IMR-90 (cell line): ENCODE measurements at regions not wholly inside any gene's neighbourhood (a gene's known extent, or its start where the extent isn't known, plus 50 kb on each side); places are given as distances from the start of the nearest gene placed in this dataset.

Experiments
- ATAC-seq: fragments of 200-7000 bp; cut with Tn5 transposase; 2 replicates; pipeline ENCODE4 v1.9.1; 2020; ENCODE audit warnings: low read depth, mild to moderate bottlenecking, moderate library complexity
- BruUV-seq: library from RNA; stranded (reverse); fragments of 400-500 nt; replicated peaks from 2 replicates; lab custom pipeline; 2021; lab: Mats Ljungman, UMichigan
- CTCF ChIA-PET: fragments of 300-600 bp; formaldehyde crosslinking; extraction: SDS; loops from one replicate; lab custom pipeline; 2021; ENCODE audit warnings: antibody characterized with exemption; lab: Yijun Ruan, JAX
- POLR2A ChIA-PET: fragments of 300-600 bp; sonication (Branson Sonifier 250); formaldehyde crosslinking; loops from one replicate; lab custom pipeline; 2022; ENCODE audit warnings: antibody characterized with exemption; ENCODE audit not compliant: unreplicated experiment; lab: Charles Lee
- DNase-seq: peaks from one replicate; pipeline ENCODE4 v3.0.0; 2013
- H2AFZ ChIP-seq: replicated peaks from 2 replicates; pipeline ENCODE3; 2013; ENCODE audit warnings: low read length, mild to moderate bottlenecking; ENCODE audit not compliant: poor library complexity
- H2AK5ac ChIP-seq: 2 replicates; pipeline ENCODE4 v1.6.1; 2013; ENCODE audit warnings: low read depth, low read length, inconsistent platforms
- H2AK9ac ChIP-seq: replicated peaks from 2 replicates; pipeline ENCODE3; 2013; ENCODE audit warnings: mild to moderate bottlenecking, low read depth, low read length, moderate library complexity; ENCODE audit not compliant: poor library complexity
- H2BK120ac ChIP-seq: 2 replicates; pipeline ENCODE4 v1.6.1; 2013; ENCODE audit warnings: low read depth, low read length, inconsistent platforms
- H2BK15ac ChIP-seq: 3 replicates; pipeline ENCODE4 v1.6.1; 2013; ENCODE audit warnings: low read depth, low read length, inconsistent platforms
- H2BK20ac ChIP-seq: 2 replicates; pipeline ENCODE4 v1.6.1; 2013; ENCODE audit warnings: low read depth, mild to moderate bottlenecking, inconsistent platforms, low read length, moderate library complexity
- H2BK5ac ChIP-seq: 2 replicates; pipeline ENCODE4 v1.6.1; 2013; ENCODE audit warnings: mild to moderate bottlenecking, low read depth, low read length, inconsistent platforms; ENCODE audit not compliant: poor library complexity, severe bottlenecking
- H3K14ac ChIP-seq: replicated peaks from 2 replicates; pipeline ENCODE4 v1.6.1; 2013; ENCODE audit warnings: low read depth, low read length, inconsistent platforms
- H3K18ac ChIP-seq: 2 replicates; pipeline ENCODE4 v1.6.1; 2013; ENCODE audit warnings: low read depth, low read length, control low read depth
- H3K23ac ChIP-seq: 2 replicates; pipeline ENCODE4 v1.6.1; 2013; ENCODE audit warnings: low read depth, low read length, inconsistent platforms
- H3K27ac ChIP-seq: 2 replicates; pipeline ENCODE4 v1.5.1; 2013; ENCODE audit warnings: mild to moderate bottlenecking, control low read depth, low read length; ENCODE audit not compliant: insufficient read depth
- H3K27me3 ChIP-seq: 2 replicates; pipeline ENCODE4 v1.6.1; 2013; ENCODE audit warnings: low read length; ENCODE audit not compliant: control insufficient read depth, insufficient read depth
- H3K36me3 ChIP-seq: 2 replicates; pipeline ENCODE4 v1.6.1; 2013; ENCODE audit warnings: low read length, mixed read lengths; ENCODE audit not compliant: control insufficient read depth, insufficient read depth
- H3K4ac ChIP-seq: 2 replicates; pipeline ENCODE4 v1.6.1; 2013; ENCODE audit warnings: low read depth, low read length, inconsistent platforms
- H3K4me1 ChIP-seq: 2 replicates; pipeline ENCODE4 v1.6.1; 2013; ENCODE audit warnings: low read length, mixed read lengths; ENCODE audit not compliant: control insufficient read depth, insufficient read depth
- H3K4me2 ChIP-seq: 2 replicates; pipeline ENCODE4 v1.6.1; 2013; ENCODE audit warnings: low read depth, mild to moderate bottlenecking, control low read depth, low read length, moderate library complexity
- H3K4me3 ChIP-seq: 2 replicates; pipeline ENCODE4 v1.5.1; 2013; ENCODE audit warnings: low read depth, mild to moderate bottlenecking, control low read depth, low read length, moderate library complexity; ENCODE audit not compliant: insufficient read depth
- H3K56ac ChIP-seq: 2 replicates; pipeline ENCODE4 v1.6.1; 2013; ENCODE audit warnings: low read length, inconsistent platforms; ENCODE audit not compliant: insufficient read depth; ENCODE audit errors: extremely low read depth
- H3K79me1 ChIP-seq, 2 experiments: 2 replicates each; pipeline ENCODE4 v1.6.1; 2013; ENCODE audit warnings: low read length in 2 of 2, inconsistent platforms in 1 of 2, low read depth in 1 of 2
- H3K9ac ChIP-seq: 2 replicates; pipeline ENCODE4 v1.6.1; 2013; ENCODE audit warnings: low read depth, low read length, control low read depth
- H3K9me1 ChIP-seq: 2 replicates; pipeline ENCODE4 v1.6.1; 2013; ENCODE audit warnings: low read length, inconsistent platforms; ENCODE audit not compliant: insufficient read depth
- H3K9me3 ChIP-seq: 2 replicates; pipeline ENCODE4 v1.6.1; 2013; ENCODE audit warnings: low read length; ENCODE audit not compliant: control insufficient read depth, insufficient read depth
- H4K20me1 ChIP-seq: 2 replicates; pipeline ENCODE4 v1.6.1; 2013; ENCODE audit warnings: low read length, inconsistent platforms; ENCODE audit not compliant: insufficient read depth
- H4K5ac ChIP-seq: 2 replicates; pipeline ENCODE4 v1.6.1; 2013; ENCODE audit warnings: mild to moderate bottlenecking, low read depth, low read length, control low read depth
- H4K8ac ChIP-seq, 2 experiments: 2 replicates each; pipeline ENCODE4 v1.6.1; 2013; ENCODE audit warnings: low read depth in 2 of 2, low read length in 2 of 2, control low read depth in 1 of 2, inconsistent platforms in 1 of 2
- H4K91ac ChIP-seq: 2 replicates; pipeline ENCODE4 v1.6.1; 2013; ENCODE audit warnings: low read depth, low read length, inconsistent platforms; ENCODE audit not compliant: insufficient read depth
- BHLHE40 ChIP-seq: fragments of 150-350 bp; IDR thresholded peaks from 2 replicates; pipeline ENCODE4 v1.6.1; 2016; ENCODE audit warnings: mild to moderate bottlenecking, low read depth, low read length
- CEBPB ChIP-seq: IDR thresholded peaks from 2 replicates; pipeline ENCODE4 v1.6.1; 2012; ENCODE audit warnings: low read depth, low read length, improper control_type of control experiment
- CHD1 ChIP-seq: IDR thresholded peaks from 2 replicates; pipeline ENCODE4 v1.6.1; 2012; ENCODE audit warnings: low read depth, low read length, improper control_type of control experiment
- ELK1 ChIP-seq: fragments of 150-350 bp; IDR thresholded peaks from 2 replicates; pipeline ENCODE4 v1.6.1; 2016; ENCODE audit warnings: low read depth, mild to moderate bottlenecking, low read length, moderate library complexity, borderline replicate concordance
- FOS ChIP-seq: fragments of 150-350 bp; IDR thresholded peaks from 2 replicates; pipeline ENCODE4 v1.6.1; 2016; ENCODE audit warnings: low read depth, low read length
- MAFK ChIP-seq: IDR thresholded peaks from 2 replicates; pipeline ENCODE4 v1.6.1; 2012; ENCODE audit warnings: low read depth, low read length, improper control_type of control experiment
- MAZ ChIP-seq: IDR thresholded peaks from 2 replicates; pipeline ENCODE4 v1.6.1; 2012; ENCODE audit warnings: low read depth, mild to moderate bottlenecking, low read length, improper control_type of control experiment, moderate library complexity, borderline replicate concordance
- MXI1 ChIP-seq: IDR thresholded peaks from 2 replicates; pipeline ENCODE4 v1.6.1; 2012; ENCODE audit warnings: low read depth, mild to moderate bottlenecking, low read length, moderate library complexity, borderline replicate concordance
- NFE2L2 ChIP-seq: fragments of 150-350 bp; IDR thresholded peaks from 2 replicates; pipeline ENCODE4 v1.6.1; 2016; ENCODE audit warnings: low read depth, mild to moderate bottlenecking, low read length
- POLR2A ChIP-seq: IDR thresholded peaks from 2 replicates; pipeline ENCODE4 v1.6.1; 2012; ENCODE audit warnings: mild to moderate bottlenecking, low read depth, low read length
- RAD21 ChIP-seq: IDR thresholded peaks from 2 replicates; pipeline ENCODE4 v1.6.1; 2012; ENCODE audit warnings: low read length, improper control_type of control experiment
- RCOR1 ChIP-seq: IDR thresholded peaks from 2 replicates; pipeline ENCODE4 v1.6.1; 2012; ENCODE audit warnings: mild to moderate bottlenecking, low read length, improper control_type of control experiment; ENCODE audit not compliant: insufficient replicate concordance
- RFX5 ChIP-seq: IDR thresholded peaks from 2 replicates; pipeline ENCODE4 v1.8.0; 2012; ENCODE audit warnings: low read depth, mild to moderate bottlenecking, low read length, moderate library complexity
- SMC3 ChIP-seq: fragments of 150-350 bp; IDR thresholded peaks from 2 replicates; pipeline ENCODE4 v1.6.1; 2016; ENCODE audit warnings: low read depth, mild to moderate bottlenecking, antibody characterized with exemption, low read length, moderate library complexity
- USF2 ChIP-seq: fragments of 150-350 bp; IDR thresholded peaks from 2 replicates; pipeline ENCODE4 v1.6.1; 2017; ENCODE audit warnings: mild to moderate bottlenecking, antibody characterized with exemption, low read length, low read depth
- WGBS, 2 experiments: methylation state at CpG; one replicate each; pipeline versions ENCODE4 v1.1.5 to v1.1.7; 2013; ENCODE audit warnings: missing lambda C conversion rate in 2 of 2; ENCODE audit not compliant: insufficient read length in 1 of 2; ENCODE audit errors: extremely low coverage in 2 of 2; 5-methylcytosine and 5-hydroxymethylcytosine counted together
- dilution Hi-C: fragments of 300-500 bp; cut with HindIII; formaldehyde crosslinking; loops from one replicate; pipeline ENCODE4 v1.14.3; 2018; ENCODE audit warnings: low sequenced_read_pairs; ENCODE audit not compliant: unreplicated experiment
- in situ Hi-C: fragments of 300-500 bp; cut with MboI; formaldehyde crosslinking; loops from 3 replicates; pipeline ENCODE4 v1.14.3; 2019; ENCODE audit warnings: low sequenced_read_pairs, inconsistent platforms, mixed read lengths
- intact Hi-C: fragments of 100-400 bp; cut with micrococcal nuclease; formaldehyde crosslinking; loops from 2 replicates; pipeline ENCODE4 v1.10.0; 2022
- TF ChIP-seq, protein P1 (sequence below): conservative IDR thresholded peaks from 2 replicates; pipeline ENCODE4 v1.5.1; 2012; ENCODE audit warnings: mild to moderate bottlenecking, low read depth, low read length, improper control_type of control experiment

- H3K79me1 ChIP-seq: no peaks in the 10 kb centered on the region
- DNase-seq (no peak), ATAC-seq (no peak)
- H4K20me1 ChIP-seq: no peaks in the 10 kb centered on the region
- WGBS, 2 experiments: no CpG with 5 or more reads among the region's 3 CpGs
- no peak overlapping the region for H4K5ac ChIP-seq
- no peak overlapping the region for H3K9ac ChIP-seq
- in situ Hi-C loops (no loop called here), dilution Hi-C loops (no loop called here), intact Hi-C loops (no loop called here)
- no peaks in the 10 kb centered on the region for H3K9me1 ChIP-seq
- ChIA-PET CTCF (no interaction called here), POLR2A (no interaction called here)
- no peak overlapping the region for H2BK15ac ChIP-seq
- no peak overlapping the region for H3K56ac ChIP-seq
- no peak overlapping the region for H2AK5ac ChIP-seq
- H3K4me1 ChIP-seq: no peaks in the 10 kb centered on the region
- H2BK120ac ChIP-seq: no peak overlapping the region
- BruUV-seq: no TSS peak
- H3K23ac ChIP-seq: no peak overlapping the region
- H2BK5ac ChIP-seq: no peak overlapping the region
- H3K14ac ChIP-seq: no peak overlapping the region
- no peak overlapping the region for H3K4me3 ChIP-seq
- no peaks in the 10 kb centered on the region for H3K36me3 ChIP-seq
- H2AK9ac ChIP-seq: no peak overlapping the region
- TF ChIP-seq CEBPB: no peak
- TF ChIP-seq FOS: no peak
- TF ChIP-seq RFX5: no peak
- no peak for TF ChIP-seq CHD1
- TF ChIP-seq POLR2A: no peak
- no peak for TF ChIP-seq BHLHE40
- TF ChIP-seq SMC3: no peak
- no peak for TF ChIP-seq MAFK
- no peak for TF ChIP-seq USF2
- no peak for TF ChIP-seq MAZ
- TF ChIP-seq, protein P1, sequence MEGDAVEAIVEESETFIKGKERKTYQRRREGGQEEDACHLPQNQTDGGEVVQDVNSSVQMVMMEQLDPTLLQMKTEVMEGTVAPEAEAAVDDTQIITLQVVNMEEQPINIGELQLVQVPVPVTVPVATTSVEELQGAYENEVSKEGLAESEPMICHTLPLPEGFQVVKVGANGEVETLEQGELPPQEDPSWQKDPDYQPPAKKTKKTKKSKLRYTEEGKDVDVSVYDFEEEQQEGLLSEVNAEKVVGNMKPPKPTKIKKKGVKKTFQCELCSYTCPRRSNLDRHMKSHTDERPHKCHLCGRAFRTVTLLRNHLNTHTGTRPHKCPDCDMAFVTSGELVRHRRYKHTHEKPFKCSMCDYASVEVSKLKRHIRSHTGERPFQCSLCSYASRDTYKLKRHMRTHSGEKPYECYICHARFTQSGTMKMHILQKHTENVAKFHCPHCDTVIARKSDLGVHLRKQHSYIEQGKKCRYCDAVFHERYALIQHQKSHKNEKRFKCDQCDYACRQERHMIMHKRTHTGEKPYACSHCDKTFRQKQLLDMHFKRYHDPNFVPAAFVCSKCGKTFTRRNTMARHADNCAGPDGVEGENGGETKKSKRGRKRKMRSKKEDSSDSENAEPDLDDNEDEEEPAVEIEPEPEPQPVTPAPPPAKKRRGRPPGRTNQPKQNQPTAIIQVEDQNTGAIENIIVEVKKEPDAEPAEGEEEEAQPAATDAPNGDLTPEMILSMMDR: no peak
- no peak for TF ChIP-seq MXI1
- TF ChIP-seq NFE2L2: no peak
- no peak for TF ChIP-seq RAD21
- no peak for TF ChIP-seq RCOR1
- TF ChIP-seq ELK1: no peak
- no peak overlapping the region for H4K91ac ChIP-seq
- H2AFZ ChIP-seq: no peak overlapping the region
- no peak overlapping the region for H3K4me2 ChIP-seq
- H2BK20ac ChIP-seq: no peak overlapping the region
- no peaks in the 10 kb centered on the region for H3K9me3 ChIP-seq
- H3K4ac ChIP-seq: no peak overlapping the region
- no peak overlapping the region for H4K8ac ChIP-seq
- peaks cover 1% of the 10 kb centered on the region; the same call in 1 of the 2 replicates for H3K27me3 ChIP-seq
- no peak overlapping the region for H3K27ac ChIP-seq
- H3K18ac ChIP-seq: no peak overlapping the region
These were observed 213.5 kb upstream of the UBL3 start for GRCh38 chr13:30063892-30064291.
